ENCODE measurements at regions not wholly inside any gene's neighbourhood (a gene's known extent, or its start where the extent isn't known, plus 50 kb on each side); places are given as distances from the start of the nearest gene placed in this dataset.
A peak's percentile ranks its signal among the peaks of the same experiment; 100 is the strongest.
"Not testable (repeated sequence)": the region's sequence is repeated elsewhere in the genome, so short reads cannot be mapped to it uniquely, and the experiment has no call there.

DNA sequence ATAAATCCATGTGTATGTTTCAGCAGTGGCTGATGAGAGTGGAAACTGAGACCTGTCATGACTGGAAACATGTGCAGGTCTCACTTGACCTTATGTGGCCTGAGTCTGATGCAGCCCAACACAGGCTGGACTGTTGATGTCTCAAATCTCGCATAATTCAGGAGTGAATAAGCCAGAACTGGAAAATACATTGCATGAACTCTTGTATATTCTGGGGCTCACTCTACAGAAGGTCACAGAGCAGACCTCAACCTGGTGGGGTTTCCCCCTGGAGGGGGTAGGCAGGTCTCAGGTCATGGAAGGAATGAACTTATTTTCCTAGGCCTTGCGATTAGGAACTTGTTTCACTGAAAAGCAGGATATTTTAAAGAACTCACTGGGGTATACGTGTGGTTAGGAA, 146.3 kb upstream of the THUMPD2 start:
- no peak for DNase-seq

- DNase-seq: no peak
Observed at GRCh38 chr2:39923455-39923854, 144.4 kb upstream of the THUMPD2 start.

DNA sequence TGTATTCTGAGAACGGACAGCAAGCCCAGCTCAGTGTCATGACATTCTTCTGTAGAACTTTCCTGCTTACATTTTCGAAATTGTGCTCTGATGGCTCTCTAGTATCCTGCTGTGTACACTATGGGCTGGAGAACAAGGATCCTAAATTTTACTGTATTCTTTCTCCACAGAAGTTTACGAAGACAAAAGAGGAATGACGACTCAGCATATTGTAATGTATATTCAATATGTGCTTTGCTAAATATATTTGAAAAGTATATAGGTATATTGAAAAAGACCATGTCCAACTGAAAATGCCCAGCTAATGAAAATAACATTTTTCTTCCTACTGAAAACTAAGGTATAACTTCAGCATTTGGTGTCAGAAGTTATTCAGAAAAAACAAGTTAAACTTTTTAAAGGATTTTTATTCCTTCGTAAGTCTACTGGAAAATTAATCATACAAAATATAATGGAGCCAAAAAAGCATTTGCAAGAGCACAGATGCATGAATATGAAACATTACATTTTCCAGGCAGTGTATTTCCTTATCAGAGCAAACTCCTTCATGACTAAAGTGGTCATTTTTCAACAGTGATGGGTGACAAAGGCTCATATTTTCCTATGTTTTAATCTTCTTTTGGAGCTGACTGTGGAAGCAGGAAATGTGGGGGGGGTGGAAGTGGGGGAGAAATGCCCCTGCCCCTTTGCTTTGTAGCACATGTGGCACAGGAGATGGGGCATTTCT, 143.8 kb upstream of the THUMPD2 start:
- DNase-seq: no peak

- no peak for DNase-seq
Observed at GRCh38 chr2:39920307-39920801, 141.3 kb upstream of the THUMPD2 start.

- no peak for DNase-seq
Observed at GRCh38 chr2:39919511-39920306, 140.7 kb upstream of the THUMPD2 start.

- DNase-seq: no peak
Observed at GRCh38 chr2:39918886-39919285, 139.8 kb upstream of the THUMPD2 start.

DNA sequence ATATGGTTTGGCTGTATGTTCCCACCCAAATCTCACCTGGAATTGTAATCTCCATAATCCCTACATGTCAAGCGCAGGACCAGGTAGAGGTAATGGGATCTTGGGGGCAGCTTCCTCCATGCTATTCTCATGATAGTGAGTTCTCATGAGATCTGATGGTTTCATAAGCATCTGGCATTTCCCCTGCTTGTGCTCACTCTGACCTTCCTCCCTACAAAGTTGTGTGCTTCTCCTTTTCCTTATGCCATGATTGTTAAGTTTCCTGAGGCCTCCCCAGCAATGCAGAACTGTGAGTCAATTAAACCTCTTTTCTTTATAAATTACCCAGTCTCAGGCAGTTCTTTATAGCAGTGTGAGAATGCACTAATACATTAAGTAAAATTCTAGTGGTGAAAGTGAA, 138.3 kb upstream of the THUMPD2 start:
- not testable (repeated sequence) for DNase-seq

DNA sequence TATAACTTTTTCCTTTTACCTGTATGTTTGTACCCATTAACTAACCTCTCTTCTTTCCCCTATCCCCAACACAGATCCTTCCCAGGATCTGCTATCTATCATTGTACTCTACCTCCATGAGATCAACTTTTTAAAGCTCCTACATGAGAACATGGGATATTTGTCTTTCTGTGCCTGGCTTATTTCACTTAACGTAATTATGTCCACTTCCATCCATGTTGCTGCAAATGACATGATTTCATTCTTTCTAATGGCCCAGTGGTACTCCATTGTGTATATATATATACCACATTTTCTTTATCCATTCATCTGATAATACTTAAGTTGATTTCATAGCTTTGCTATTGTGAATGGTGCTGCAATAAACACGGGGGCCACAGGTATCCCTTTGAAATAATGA, 135.9 kb upstream of the THUMPD2 start:
- DNase-seq: no peak

GRCh38 chr2:39913648-39914461, 134.8 kb upstream of the THUMPD2 start:
- DNase-seq: peak; percentile 57

- no peak for DNase-seq
Observed at GRCh38 chr2:39902103-39902502, 123.0 kb upstream of the THUMPD2 start.

DNA sequence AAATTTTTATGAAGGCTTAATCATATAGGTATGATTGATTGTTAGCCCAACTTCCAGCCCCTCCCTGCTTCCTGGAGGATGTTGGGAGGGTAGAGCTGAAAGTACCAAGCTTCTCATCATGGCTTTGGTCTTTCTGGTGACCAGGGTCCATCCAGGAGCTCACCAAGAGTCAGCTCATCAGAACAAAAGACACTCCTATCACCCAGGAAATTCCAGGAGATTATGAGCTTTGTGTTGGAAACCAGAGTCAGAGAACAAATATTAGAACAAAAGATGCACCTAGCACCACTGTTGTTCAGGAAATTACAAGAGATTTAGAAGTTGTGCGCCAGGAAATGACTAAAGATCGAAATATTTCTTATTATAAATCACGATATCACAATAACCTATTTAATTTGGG, 119.9 kb upstream of the THUMPD2 start:
- DNase-seq: no peak

GRCh38 chr2:39897273-39897672, 118.2 kb upstream of the THUMPD2 start:
- DNase-seq: no peak

- no peak for DNase-seq
Observed at GRCh38 chr2:39894082-39894481, 115.0 kb upstream of the THUMPD2 start.

- no peak for DNase-seq
Observed at GRCh38 chr2:39893616-39894015, 114.6 kb upstream of the THUMPD2 start.

GRCh38 chr2:39881948-39882347, 102.9 kb upstream of the THUMPD2 start:
- DNase-seq: no peak

- DNase-seq: no peak
Observed at GRCh38 chr2:39881494-39881893, 102.4 kb upstream of the THUMPD2 start.

DNA sequence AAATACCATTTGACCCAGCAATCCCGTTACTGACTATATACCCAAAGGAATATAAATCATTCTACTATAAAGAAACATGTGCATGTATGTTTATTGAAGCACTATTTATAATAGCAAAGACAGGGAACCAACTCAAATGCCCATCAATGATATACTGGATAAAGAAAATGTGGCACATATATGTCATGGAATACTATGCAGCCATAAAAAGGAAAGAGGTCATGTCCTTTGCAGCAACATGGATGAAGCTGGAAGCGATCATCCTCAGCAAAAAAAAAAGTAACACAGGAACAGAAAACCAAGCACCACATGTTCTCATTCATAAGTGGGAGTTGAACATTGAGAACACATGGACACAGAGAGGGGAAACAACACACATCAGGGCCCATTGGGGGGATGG, 99.9 kb upstream of the THUMPD2 start:
- not testable (repeated sequence) for DNase-seq

DNA sequence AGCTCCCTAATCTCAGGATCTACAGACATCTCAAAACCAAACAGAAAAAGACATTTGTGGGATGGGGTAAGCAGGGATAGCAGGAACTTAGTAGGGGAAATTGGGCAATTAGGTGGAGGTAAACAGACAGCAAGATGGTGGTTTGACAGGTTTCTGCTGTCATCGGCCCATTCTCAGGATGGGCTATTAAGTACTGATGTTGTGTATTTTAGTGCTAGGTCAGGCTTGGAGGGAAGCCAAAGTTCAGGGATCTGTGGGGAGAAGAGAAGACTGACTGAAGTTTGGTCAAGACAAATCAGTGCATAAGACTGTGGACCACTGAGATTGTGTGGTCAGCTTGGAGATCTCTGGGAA, 96.8 kb upstream of the THUMPD2 start:
- no peak for DNase-seq

GRCh38 chr2:39875182-39875913, 96.3 kb upstream of the THUMPD2 start:
- no peak for DNase-seq

GRCh38 chr2:39874236-39874635, 95.2 kb upstream of the THUMPD2 start:
- DNase-seq: no peak

DNA sequence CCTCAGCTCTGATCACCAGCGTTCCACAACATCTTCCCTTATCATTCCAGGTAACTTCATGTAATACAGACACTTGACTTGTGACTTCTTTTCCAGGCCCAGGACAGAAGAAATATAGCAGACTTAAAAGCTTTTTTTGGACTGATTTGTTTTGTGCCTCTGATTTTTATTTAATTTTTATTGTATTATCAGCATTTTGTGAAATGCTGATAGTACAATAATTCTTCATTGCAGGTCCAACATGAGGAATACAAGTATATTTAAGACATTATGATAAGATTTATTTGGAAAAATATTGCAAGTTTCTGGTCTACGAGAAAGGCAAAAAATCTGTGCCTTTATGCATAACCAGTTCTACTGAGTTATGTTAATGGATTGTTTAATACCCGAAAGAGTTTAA, 94.5 kb upstream of the THUMPD2 start:
- no peak for DNase-seq

GRCh38 chr2:39872748-39873147, 93.7 kb upstream of the THUMPD2 start:
- no peak for DNase-seq

DNA sequence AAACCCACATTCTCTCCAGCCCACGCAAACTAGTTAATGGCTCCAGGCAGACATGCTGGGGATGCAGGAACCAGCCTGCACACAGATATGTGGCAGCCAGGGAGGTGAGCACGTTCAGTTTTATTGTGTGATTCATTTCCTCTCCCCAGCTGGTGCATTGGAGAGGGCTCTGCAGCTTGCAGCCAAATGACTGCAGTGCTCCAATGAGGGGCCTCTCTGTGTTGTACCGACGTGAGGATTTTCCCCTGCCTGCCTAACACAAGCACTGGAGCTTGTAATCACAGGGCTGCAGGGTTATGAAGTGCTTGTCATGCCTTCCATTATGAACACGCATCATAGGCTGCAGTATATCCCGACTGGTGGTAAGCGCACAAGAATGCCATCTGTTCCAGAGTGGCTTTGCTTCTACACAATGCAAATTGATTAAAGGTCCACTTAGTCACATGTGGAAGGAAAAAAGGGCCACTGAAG, 92.3 kb upstream of the THUMPD2 start:
- DNase-seq: no peak

All from NCI-H1105 (cell line).